ENCODE measurements at regions not wholly inside any gene's neighbourhood (a gene's known extent, or its start where the extent isn't known, plus 50 kb on each side); places are given as distances from the start of the nearest gene placed in this dataset.

GRCh38 chr4:60812811-60813210 is 387.3 kb upstream of the ADGRL3 start:
- Histone ChIP-seq H3K36me3 (no peaks in the 10 kb centered on the region), H3K9me3 (no peaks in the 10 kb centered on the region), H3K4me1 (no peaks in the 10 kb centered on the region), H3K4me3 (no peak overlapping the region), H3K27me3 (no peaks in the 10 kb centered on the region), H3K27ac (no peak overlapping the region)
- no peak for DNase-seq
- TF ChIP-seq, protein P1, sequence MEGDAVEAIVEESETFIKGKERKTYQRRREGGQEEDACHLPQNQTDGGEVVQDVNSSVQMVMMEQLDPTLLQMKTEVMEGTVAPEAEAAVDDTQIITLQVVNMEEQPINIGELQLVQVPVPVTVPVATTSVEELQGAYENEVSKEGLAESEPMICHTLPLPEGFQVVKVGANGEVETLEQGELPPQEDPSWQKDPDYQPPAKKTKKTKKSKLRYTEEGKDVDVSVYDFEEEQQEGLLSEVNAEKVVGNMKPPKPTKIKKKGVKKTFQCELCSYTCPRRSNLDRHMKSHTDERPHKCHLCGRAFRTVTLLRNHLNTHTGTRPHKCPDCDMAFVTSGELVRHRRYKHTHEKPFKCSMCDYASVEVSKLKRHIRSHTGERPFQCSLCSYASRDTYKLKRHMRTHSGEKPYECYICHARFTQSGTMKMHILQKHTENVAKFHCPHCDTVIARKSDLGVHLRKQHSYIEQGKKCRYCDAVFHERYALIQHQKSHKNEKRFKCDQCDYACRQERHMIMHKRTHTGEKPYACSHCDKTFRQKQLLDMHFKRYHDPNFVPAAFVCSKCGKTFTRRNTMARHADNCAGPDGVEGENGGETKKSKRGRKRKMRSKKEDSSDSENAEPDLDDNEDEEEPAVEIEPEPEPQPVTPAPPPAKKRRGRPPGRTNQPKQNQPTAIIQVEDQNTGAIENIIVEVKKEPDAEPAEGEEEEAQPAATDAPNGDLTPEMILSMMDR (IDR thresholded peaks at IDR 0.05): no peak
- no peak for TF ChIP-seq POLR2A (IDR thresholded peaks at IDR 0.05)

DNA sequence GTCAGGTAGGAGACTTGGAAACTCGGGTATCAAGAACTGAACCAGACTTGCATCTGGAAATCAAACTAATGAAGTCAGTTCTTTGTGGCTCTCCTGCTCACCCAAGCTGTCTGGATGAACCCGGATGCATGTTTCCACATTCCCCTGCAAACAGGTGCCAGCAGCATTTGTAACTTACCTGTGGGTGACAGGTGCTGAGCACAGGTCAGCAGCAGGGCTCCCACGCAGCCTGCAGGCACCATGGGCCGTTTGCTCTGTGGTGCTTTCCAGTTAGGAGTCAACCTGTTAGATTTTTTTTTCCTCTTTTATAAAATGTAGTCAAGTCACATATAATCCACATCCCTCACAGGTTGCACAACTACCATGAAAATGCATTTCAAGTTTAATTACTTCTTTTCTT is 385.6 kb upstream of the ADGRL3 start:
- no peak overlapping the region for H3K4me3 ChIP-seq
- H3K4me1 ChIP-seq: no peaks in the 10 kb centered on the region
- no peaks in the 10 kb centered on the region for H3K36me3 ChIP-seq
- no peaks in the 10 kb centered on the region for H3K9me3 ChIP-seq
- no peak overlapping the region for H3K27ac ChIP-seq
- no peaks in the 10 kb centered on the region for H3K27me3 ChIP-seq
- TF ChIP-seq POLR2A (IDR thresholded peaks at IDR 0.05): no peak
- TF ChIP-seq, protein P1 (IDR thresholded peaks at IDR 0.05): no peak
- no peak for DNase-seq

DNA sequence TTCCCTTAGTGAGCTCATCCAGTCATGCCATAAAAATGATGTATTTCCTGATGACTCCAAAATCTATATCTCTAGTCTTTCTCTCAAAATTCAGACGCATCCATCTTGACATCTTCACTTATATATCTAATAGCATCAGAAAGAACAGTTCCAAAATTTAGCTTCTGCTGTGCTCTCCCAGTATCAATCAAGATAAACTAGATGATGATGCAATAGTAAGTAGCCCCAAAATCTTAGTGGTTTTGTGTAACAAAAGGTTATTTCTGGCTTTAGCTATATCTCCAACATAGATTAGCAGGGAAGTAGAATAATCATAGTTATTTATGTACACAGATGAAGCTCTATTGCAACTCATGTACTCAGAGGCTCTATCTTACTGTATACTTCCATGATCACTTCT is 382.5 kb upstream of the ADGRL3 start:
- DNase-seq: no peak
- no peaks in the 10 kb centered on the region for H3K27me3 ChIP-seq
- H3K27ac ChIP-seq: no peak overlapping the region
- H3K4me3 ChIP-seq: no peak overlapping the region
- H3K36me3 ChIP-seq: no peaks in the 10 kb centered on the region
- H3K4me1 ChIP-seq: no peaks in the 10 kb centered on the region
- TF ChIP-seq, protein P1 (IDR thresholded peaks at IDR 0.05): no peak
- no peak for TF ChIP-seq POLR2A (IDR thresholded peaks at IDR 0.05)
- H3K9me3 ChIP-seq: peaks cover 0 to 6% (median 0%) of the 10 kb centered on the region in 4 donors

- no peak for DNase-seq
- no peak for TF ChIP-seq POLR2A (IDR thresholded peaks at IDR 0.05)
- TF ChIP-seq, protein P1 (IDR thresholded peaks at IDR 0.05): no peak
- Histone ChIP-seq H3K27me3 (no peaks in the 10 kb centered on the region), H3K9me3 (peaks cover 0 to 6% (median 0%) of the 10 kb centered on the region in 4 donors), H3K4me1 (no peaks in the 10 kb centered on the region), H3K27ac (no peak overlapping the region), H3K36me3 (no peaks in the 10 kb centered on the region), H3K4me3 (no peak overlapping the region)
These were observed 377.1 kb upstream of the ADGRL3 start for GRCh38 chr4:60822986-60823385.

- Histone ChIP-seq H3K9me3 (no peaks in the 10 kb centered on the region), H3K27me3 (no peaks in the 10 kb centered on the region), H3K4me1 (no peaks in the 10 kb centered on the region), H3K27ac (no peak overlapping the region), H3K4me3 (no peak overlapping the region), H3K36me3 (no peaks in the 10 kb centered on the region)
- DNase-seq: no peak
- no peak for TF ChIP-seq POLR2A (IDR thresholded peaks at IDR 0.05)
- TF ChIP-seq, protein P1 (IDR thresholded peaks at IDR 0.05): no peak
These were observed 360.1 kb upstream of the ADGRL3 start for GRCh38 chr4:60840020-60840419.

DNA sequence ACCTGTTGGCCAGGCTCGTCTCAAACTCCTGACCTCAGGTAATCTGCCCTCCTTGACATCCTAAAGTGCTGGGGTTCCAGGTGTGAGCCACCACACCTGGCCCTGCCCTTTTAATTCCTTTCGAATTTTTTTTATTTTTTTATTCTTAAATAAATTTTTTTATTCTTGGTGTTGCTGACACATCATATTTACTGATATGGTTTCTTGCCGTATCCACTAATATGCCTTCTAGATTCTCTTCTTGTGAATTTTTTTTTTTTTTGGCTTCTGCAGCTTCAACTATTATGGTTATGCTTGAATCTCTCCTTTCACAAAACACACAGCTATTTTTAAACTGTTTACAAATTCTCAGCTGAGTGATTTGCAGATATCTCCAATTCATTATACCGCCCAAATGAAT is 353.4 kb upstream of the ADGRL3 start:
- no peak overlapping the region for H3K27ac ChIP-seq
- no peaks in the 10 kb centered on the region for H3K36me3 ChIP-seq
- no peaks in the 10 kb centered on the region for H3K27me3 ChIP-seq
- H3K4me3 ChIP-seq: no peak overlapping the region
- no peaks in the 10 kb centered on the region for H3K4me1 ChIP-seq
- TF ChIP-seq, protein P1 (IDR thresholded peaks at IDR 0.05): no peak
- no peak for TF ChIP-seq POLR2A (IDR thresholded peaks at IDR 0.05)
- DNase-seq: no peak
- no peaks in the 10 kb centered on the region for H3K9me3 ChIP-seq

Measured in Peyer's patch (tissue), 4 donors.